Astrocyte (in vitro differentiated cells and primary cell): ENCODE measurements at regions not wholly inside any gene's neighbourhood (a gene's known extent, or its start where the extent isn't known, plus 50 kb on each side); places are given as distances from the start of the nearest gene placed in this dataset.

Experiments
- DNase-seq: peaks from one replicate; pipeline ENCODE4 v3.0.0-alpha.2; 2010; ENCODE audit warnings: low read depth
- FAIRE-seq: peaks from 2 replicates; lab custom pipeline; 2011; peaks lifted over from hg19 to GRCh38; lab: Jason Lieb, UNC
- H2AFZ ChIP-seq: 2 replicates; pipeline ENCODE4 v1.6.0; 2012; ENCODE audit warnings: low read depth, low read length, inconsistent platforms
- H3K27ac ChIP-seq: 2 replicates; pipeline ENCODE4 v1.5.1; 2011; ENCODE audit warnings: low read depth, low read length, inconsistent platforms
- H3K27me3 ChIP-seq: 2 replicates; pipeline ENCODE4 v1.6.0; 2011; ENCODE audit warnings: low read length, inconsistent platforms; ENCODE audit not compliant: insufficient read depth
- H3K36me3 ChIP-seq: 2 replicates; pipeline ENCODE4 v1.5.1; 2011; ENCODE audit warnings: low read length, inconsistent platforms; ENCODE audit not compliant: insufficient read depth
- H3K4me1 ChIP-seq: 2 replicates; pipeline ENCODE4 v1.5.1; 2011; ENCODE audit warnings: low read length, inconsistent platforms; ENCODE audit not compliant: insufficient read depth
- H3K4me2 ChIP-seq: 2 replicates; pipeline ENCODE4 v1.6.0; 2012; ENCODE audit warnings: low read length, inconsistent platforms
- H3K4me3 ChIP-seq: 2 replicates; pipeline ENCODE4 v1.5.1; 2011; ENCODE audit warnings: low read depth, mild to moderate bottlenecking, low read length, inconsistent platforms; ENCODE audit not compliant: insufficient read depth
- H3K79me2 ChIP-seq: 2 replicates; pipeline ENCODE4 v1.6.0; 2012; ENCODE audit warnings: mild to moderate bottlenecking, low read length, inconsistent platforms; ENCODE audit not compliant: insufficient read depth
- H3K9ac ChIP-seq: 2 replicates; pipeline ENCODE4 v1.6.0; 2012; ENCODE audit warnings: mild to moderate bottlenecking, low read length, inconsistent platforms
- H3K9me3 ChIP-seq: 2 replicates; pipeline ENCODE4 v1.5.1; 2012; ENCODE audit warnings: low read depth, mild to moderate bottlenecking, low read length, inconsistent platforms; ENCODE audit not compliant: insufficient read depth
- H4K20me1 ChIP-seq: 2 replicates; pipeline ENCODE4 v1.6.0; 2012; ENCODE audit warnings: low read length, inconsistent platforms; ENCODE audit not compliant: insufficient read depth
- H3K27ac Mint-ChIP-seq: one replicate; pipeline ENCODE4 v1.8.0; 2021; ENCODE audit warnings: mild to moderate bottlenecking, mixed read lengths; ENCODE audit not compliant: unreplicated experiment
- H3K27me3 Mint-ChIP-seq: one replicate; pipeline ENCODE4 v1.8.0; 2021; ENCODE audit warnings: low read depth, mixed read lengths; ENCODE audit not compliant: unreplicated experiment
- H3K36me3 Mint-ChIP-seq: one replicate; pipeline ENCODE4 v1.8.0; 2021; ENCODE audit warnings: low read depth, mixed read lengths; ENCODE audit not compliant: unreplicated experiment
- H3K4me1 Mint-ChIP-seq: one replicate; pipeline ENCODE4 v1.8.0; 2021; ENCODE audit warnings: low read depth, mixed read lengths; ENCODE audit not compliant: unreplicated experiment
- H3K4me3 Mint-ChIP-seq: one replicate; pipeline ENCODE4 v1.8.0; 2021; ENCODE audit warnings: mild to moderate bottlenecking, moderate library complexity, mixed read lengths; ENCODE audit not compliant: unreplicated experiment
- H3K9me3 Mint-ChIP-seq: one replicate; pipeline ENCODE4 v1.8.0; 2021; ENCODE audit warnings: mild to moderate bottlenecking, mixed read lengths; ENCODE audit not compliant: unreplicated experiment
- CTCF ChIP-seq: IDR thresholded peaks from 2 replicates; pipeline ENCODE4 v1.5.1; 2011; ENCODE audit warnings: low read depth, mild to moderate bottlenecking, inconsistent platforms, low read length, moderate library complexity; ENCODE audit not compliant: insufficient read depth
- EZH2 ChIP-seq: IDR thresholded peaks from 2 replicates; pipeline ENCODE4 v1.6.1; 2012; ENCODE audit warnings: mild to moderate bottlenecking, low read length, inconsistent platforms; ENCODE audit not compliant: insufficient read depth

- Mint-ChIP-seq H3K36me3 (no peaks in the 10 kb centered on the region), H3K4me1 (peaks cover 10% of the 10 kb centered on the region), H3K27me3 (peaks cover 2% of the 10 kb centered on the region), H3K27ac (no peak overlapping the region), H3K4me3 (no peak overlapping the region), H3K9me3 (no peaks in the 10 kb centered on the region)
- FAIRE-seq (no peak), DNase-seq (no peak)
- peaks cover 9% of the 10 kb centered on the region for H3K4me1 ChIP-seq
- H3K4me3 ChIP-seq: no peak overlapping the region
- no peak overlapping the region for H2AFZ ChIP-seq
- H3K36me3 ChIP-seq: no peaks in the 10 kb centered on the region
- no peak overlapping the region for H3K27ac ChIP-seq
- TF ChIP-seq CTCF (no peak), EZH2 (no peak)
- H3K27me3 ChIP-seq: no peaks in the 10 kb centered on the region
- no peaks in the 10 kb centered on the region for H3K9me3 ChIP-seq
- H4K20me1 ChIP-seq: no peaks in the 10 kb centered on the region
- no peaks in the 10 kb centered on the region for H3K79me2 ChIP-seq
- no peak overlapping the region for H3K4me2 ChIP-seq
- H3K9ac ChIP-seq: no peak overlapping the region
Measured at GRCh38 chr4:185867770-185868169, 55.8 kb upstream of the SORBS2 start.

- no peak overlapping the region for H3K27ac ChIP-seq
- no peak overlapping the region for H3K27ac Mint-ChIP-seq
- H3K4me3 ChIP-seq: no peak overlapping the region
- no peaks in the 10 kb centered on the region for H4K20me1 ChIP-seq
- no peaks in the 10 kb centered on the region for H3K79me2 ChIP-seq
- H3K9me3 Mint-ChIP-seq: no peaks in the 10 kb centered on the region
- no peak overlapping the region for H3K9ac ChIP-seq
- H3K36me3 ChIP-seq: no peaks in the 10 kb centered on the region
- H3K4me1 ChIP-seq: peaks cover 9% of the 10 kb centered on the region
- H3K36me3 Mint-ChIP-seq: no peaks in the 10 kb centered on the region
- H3K9me3 ChIP-seq: no peaks in the 10 kb centered on the region
- peaks cover 2% of the 10 kb centered on the region for H3K27me3 Mint-ChIP-seq
- no peak for DNase-seq
- FAIRE-seq: no peak
- H3K27me3 ChIP-seq: no peaks in the 10 kb centered on the region
- no peak overlapping the region for H2AFZ ChIP-seq
- TF ChIP-seq CTCF (no peak), EZH2 (no peak)
- H3K4me1 Mint-ChIP-seq: peaks cover 10% of the 10 kb centered on the region
- no peak overlapping the region for H3K4me3 Mint-ChIP-seq
- H3K4me2 ChIP-seq: no peak overlapping the region
Measured at GRCh38 chr4:185868983-185869382, 57.0 kb upstream of the SORBS2 start.

GRCh38 chr4:185869427-185869826, 57.4 kb upstream of the SORBS2 start:
- Mint-ChIP-seq H3K4me1 (peaks cover 10% of the 10 kb centered on the region), H3K36me3 (no peaks in the 10 kb centered on the region), H3K4me3 (no peak overlapping the region), H3K27me3 (peaks cover 2% of the 10 kb centered on the region), H3K27ac (no peak overlapping the region), H3K9me3 (no peaks in the 10 kb centered on the region)
- no peak for TF ChIP-seq EZH2
- no peak for TF ChIP-seq CTCF
- Histone ChIP-seq H3K27me3 (no peaks in the 10 kb centered on the region), H3K4me2 (no peak overlapping the region), H3K79me2 (no peaks in the 10 kb centered on the region), H3K9me3 (no peaks in the 10 kb centered on the region), H3K27ac (no peak overlapping the region), H3K4me3 (no peak overlapping the region), H4K20me1 (no peaks in the 10 kb centered on the region), H3K36me3 (no peaks in the 10 kb centered on the region), H3K4me1 (peaks cover 9% of the 10 kb centered on the region), H3K9ac (no peak overlapping the region), H2AFZ (no peak overlapping the region)
- FAIRE-seq (no peak), DNase-seq (no peak)
